ENCODE measurements at regions not wholly inside any gene's neighbourhood (a gene's known extent, or its start where the extent isn't known, plus 50 kb on each side); places are given as distances from the start of the nearest gene placed in this dataset.

GRCh38 chr2:200013906-200014305 lies 58.5 kb downstream of the MAIP1 start:
- no peak for DNase-seq (ENCODE audit: low spot score)

DNA sequence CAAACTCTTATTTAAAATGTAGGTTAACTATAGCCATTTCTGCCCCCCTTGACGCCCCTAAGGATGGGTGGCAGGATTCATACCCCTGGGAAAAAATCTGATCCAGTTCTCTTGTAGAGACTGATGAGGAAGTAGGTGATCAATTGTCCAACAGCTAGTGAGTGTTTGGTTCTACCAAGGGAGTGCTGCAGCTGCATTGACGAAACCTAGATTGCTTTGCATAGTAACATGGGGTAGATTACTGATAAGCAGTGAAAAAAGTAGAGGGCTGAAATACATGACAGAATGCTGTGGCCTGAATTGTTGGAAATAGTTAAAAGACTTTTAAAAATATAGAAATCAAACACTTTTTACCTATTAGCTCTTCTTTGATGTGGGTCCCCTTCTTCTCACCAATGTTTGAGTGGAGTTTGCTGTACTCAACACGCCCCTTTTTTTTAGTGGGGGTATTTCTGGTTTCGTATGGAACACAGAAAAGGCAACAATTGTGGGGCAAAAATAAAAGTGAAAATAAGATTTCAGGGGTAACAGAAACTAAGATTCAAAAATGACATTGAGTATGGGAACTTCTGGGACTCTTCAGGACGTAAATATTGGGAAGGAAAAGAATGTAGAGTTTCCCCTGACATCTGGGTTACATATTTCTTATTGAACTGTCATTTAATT lies 66.2 kb downstream of the MAIP1 start:
- DNase-seq (ENCODE audit: low spot score): no peak

GRCh38 chr2:200022511-200022910 lies 67.1 kb downstream of the MAIP1 start:
- no peak for DNase-seq (ENCODE audit: low spot score)

GRCh38 chr2:200023570-200023969 lies 68.2 kb downstream of the MAIP1 start:
- no peak for DNase-seq (ENCODE audit: low spot score)

GRCh38 chr2:200025717-200026116 lies 70.3 kb downstream of the MAIP1 start:
- DNase-seq (ENCODE audit: low spot score): no peak

- DNase-seq (ENCODE audit: low spot score): no peak
These were observed 71.2 kb downstream of the MAIP1 start for GRCh38 chr2:200026332-200027230.

GRCh38 chr2:200028998-200029397 lies 73.6 kb downstream of the MAIP1 start:
- DNase-seq (ENCODE audit: low spot score): no peak

- DNase-seq (ENCODE audit: low spot score): no peak
These were observed 77.5 kb downstream of the MAIP1 start for GRCh38 chr2:200032895-200033294.

DNA sequence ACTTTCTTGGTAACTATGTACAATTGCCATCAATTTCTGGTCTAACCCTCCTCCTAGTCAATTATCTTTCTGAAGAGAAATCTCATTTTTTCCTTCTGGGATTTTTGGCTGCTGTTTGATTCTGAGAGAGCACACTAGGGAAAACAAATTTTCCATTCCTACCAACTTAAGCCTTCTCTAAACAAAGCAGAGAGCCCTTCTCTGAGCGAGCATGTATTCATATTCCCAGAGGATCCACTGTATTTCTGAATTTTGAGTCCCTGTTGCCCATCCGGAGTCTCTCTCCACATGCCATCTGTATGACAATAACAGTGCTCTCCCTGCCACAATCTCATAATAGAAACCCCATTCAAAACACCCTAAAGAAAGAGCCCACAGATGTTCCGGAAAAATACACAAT lies 78.5 kb downstream of the MAIP1 start:
- no peak for DNase-seq (ENCODE audit: low spot score)

- no peak for DNase-seq (ENCODE audit: low spot score)
These were observed 79.4 kb downstream of the MAIP1 start for GRCh38 chr2:200034816-200035215.

GRCh38 chr2:200039724-200040650 lies 84.6 kb downstream of the MAIP1 start:
- peak; percentile 36 for DNase-seq (ENCODE audit: low spot score)

DNA sequence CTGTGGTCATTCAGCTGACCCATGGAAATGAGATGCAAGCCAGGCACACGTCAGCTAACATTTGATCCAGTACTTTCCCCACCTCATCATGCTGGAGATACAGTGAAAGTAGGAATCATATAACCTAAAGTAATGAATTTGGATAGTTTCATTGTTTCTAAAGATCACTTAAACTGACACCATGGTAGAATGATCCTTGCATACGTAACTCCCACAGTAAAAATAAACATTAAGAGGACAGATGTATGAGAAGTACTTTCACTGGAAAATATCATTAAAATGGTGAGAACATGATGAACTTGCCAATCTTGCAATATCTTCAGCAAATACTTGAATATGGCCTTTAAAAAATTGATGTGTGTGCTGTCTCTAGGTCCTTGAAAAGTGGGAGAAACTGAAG lies 85.4 kb downstream of the MAIP1 start:
- no peak for DNase-seq (ENCODE audit: low spot score)

- DNase-seq (ENCODE audit: low spot score): no peak
These were observed 86.3 kb downstream of the MAIP1 start for GRCh38 chr2:200041639-200042038.

DNA sequence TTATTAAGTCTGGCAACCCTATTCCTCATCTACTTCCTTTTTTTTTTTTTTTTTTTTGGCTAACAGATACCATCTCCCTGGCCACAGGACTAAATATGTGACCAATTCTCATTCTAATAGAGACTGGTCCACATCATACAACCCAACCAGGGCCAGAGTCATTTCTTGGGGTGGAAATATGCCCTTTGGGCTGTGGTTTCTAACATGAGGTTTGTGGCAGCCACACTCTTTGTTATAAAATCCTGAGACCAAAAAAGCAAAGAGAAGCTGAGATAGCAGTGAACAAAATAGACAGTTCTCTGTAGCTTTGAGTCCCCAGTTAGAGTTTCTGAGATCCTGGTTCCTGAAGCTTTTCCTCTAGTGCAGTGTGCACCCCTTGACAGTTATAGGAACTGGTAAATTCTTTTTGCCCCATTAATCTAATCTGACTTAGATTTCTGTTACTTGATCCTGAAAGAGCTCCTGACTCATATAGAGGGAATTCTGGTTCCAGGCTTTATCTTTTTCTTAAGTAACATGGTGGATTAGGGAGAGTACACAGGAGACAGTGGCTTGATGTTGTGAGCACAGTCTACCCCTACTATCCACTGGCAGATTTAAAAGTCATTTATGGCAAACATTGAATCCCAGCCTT lies 86.8 kb downstream of the MAIP1 start:
- DNase-seq (ENCODE audit: low spot score): no peak

GRCh38 chr2:200042944-200043343 lies 87.6 kb downstream of the MAIP1 start:
- no peak for DNase-seq (ENCODE audit: low spot score)

GRCh38 chr2:200044453-200044852 lies 89.1 kb downstream of the MAIP1 start:
- no peak for DNase-seq (ENCODE audit: low spot score)

DNA sequence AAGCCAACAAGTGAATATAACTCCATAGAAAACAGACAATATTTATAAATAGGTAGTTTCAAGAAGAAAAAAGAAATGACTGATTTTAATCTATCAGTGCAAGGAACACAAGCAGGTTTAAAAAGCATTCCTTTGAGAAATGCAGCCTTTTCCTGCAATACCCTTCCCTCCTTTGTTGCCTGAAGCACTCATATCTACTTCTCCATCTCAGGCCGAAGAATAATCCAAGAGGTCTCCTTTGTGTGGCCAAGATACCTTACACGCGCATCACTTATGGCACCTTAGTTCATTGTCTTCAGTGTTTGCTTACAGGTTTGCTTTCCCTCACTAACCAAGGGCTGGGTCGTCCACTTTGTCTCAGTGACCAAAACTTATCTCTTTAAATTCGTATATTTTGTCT lies 93.0 kb downstream of the MAIP1 start:
- DNase-seq (ENCODE audit: low spot score): no peak

DNA sequence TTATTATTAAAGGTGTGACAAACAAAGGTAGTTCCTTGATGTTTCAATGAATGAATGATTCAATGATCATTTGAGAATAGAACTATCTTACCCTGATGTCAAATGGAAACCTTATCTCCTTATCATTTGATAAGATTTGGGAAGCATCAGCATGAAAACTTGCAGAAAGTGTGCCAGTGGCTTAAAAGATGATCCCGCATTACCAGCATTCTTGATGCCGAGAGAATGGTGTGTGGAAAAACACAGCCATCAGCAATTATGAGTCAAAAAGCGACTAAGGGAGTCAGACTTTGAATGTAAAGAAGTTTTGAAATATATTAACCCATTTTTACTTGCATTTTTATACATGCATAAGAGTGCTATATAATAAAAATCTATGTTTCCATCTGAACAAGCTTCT lies 93.7 kb downstream of the MAIP1 start:
- DNase-seq (ENCODE audit: low spot score): no peak

DNA sequence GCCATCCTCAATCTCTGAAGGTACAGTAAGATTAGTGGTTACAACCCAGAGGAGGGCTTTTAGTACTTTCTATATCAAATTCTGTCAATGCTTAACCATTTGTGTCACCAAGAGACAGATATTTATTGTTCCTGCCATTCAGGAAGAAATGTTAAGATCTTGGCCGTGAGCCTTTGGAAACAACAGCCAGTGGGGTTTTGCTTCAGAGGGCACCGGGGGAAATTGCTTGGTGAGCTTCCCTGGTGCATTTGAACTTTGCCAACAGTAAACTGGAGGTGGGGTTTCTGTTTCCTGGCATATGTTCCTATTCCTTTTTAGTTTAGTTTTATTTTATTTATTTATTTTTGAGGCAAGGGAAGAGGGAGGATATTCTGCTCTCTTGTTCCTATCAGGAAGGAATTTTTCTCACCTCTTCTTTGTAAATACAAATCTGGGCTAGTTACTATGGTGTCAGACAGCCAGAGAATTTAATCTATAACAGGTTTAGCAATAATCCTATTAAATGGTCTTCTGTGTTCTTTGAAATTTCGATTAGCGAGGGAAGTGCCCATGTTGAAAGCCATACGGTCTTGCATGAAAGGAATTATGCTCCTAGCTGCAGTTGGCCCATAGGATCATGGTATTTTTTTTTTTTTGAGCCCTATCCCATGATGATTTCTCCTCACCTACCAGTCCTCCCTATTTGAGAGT lies 95.7 kb downstream of the MAIP1 start:
- DNase-seq (ENCODE audit: low spot score): no peak

- DNase-seq (ENCODE audit: low spot score): no peak
These were observed 96.2 kb downstream of the MAIP1 start for GRCh38 chr2:200051611-200051945.

GRCh38 chr2:200052627-200053026 lies 97.2 kb downstream of the MAIP1 start:
- no peak for DNase-seq (ENCODE audit: low spot score)

Data from H4 (cell line).